GM21576 (cell line): ENCODE measurements at regions not wholly inside any gene's neighbourhood (a gene's known extent, or its start where the extent isn't known, plus 50 kb on each side); places are given as distances from the start of the nearest gene placed in this dataset.

Experiments
- ATAC-seq: cut with Tn5 transposase; IDR thresholded peaks from one replicate; pipeline ENCODE4 v1.9.1; 2021; ENCODE audit warnings: mild to moderate bottlenecking, moderate library complexity; ENCODE audit not compliant: unreplicated experiment

- no peak for ATAC-seq
Measured at GRCh38 chr18:61057443-61057842, 275.8 kb upstream of the CDH20 start.

- no peak for ATAC-seq
Measured at GRCh38 chr18:61062258-61062657, 271.0 kb upstream of the CDH20 start.

DNA sequence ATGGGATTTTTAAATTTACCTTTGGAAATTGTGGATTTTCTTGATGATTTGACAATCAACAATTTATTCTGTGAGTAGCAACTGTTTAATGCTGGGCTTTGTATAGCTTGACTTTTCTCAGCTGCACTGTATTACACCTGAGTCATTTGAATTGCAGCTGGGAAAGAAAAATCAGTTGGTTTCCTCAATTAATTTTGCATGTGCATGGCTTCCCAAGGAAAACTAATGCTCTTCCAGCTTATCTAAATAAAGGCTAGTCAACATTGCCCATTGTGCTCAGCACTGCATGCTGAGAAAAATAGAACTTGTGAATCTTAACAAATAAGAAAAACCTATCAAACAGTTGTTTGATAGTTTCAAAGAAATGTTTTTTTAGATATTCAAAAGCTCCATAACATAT, 268.3 kb upstream of the CDH20 start:
- ATAC-seq: no peak

DNA sequence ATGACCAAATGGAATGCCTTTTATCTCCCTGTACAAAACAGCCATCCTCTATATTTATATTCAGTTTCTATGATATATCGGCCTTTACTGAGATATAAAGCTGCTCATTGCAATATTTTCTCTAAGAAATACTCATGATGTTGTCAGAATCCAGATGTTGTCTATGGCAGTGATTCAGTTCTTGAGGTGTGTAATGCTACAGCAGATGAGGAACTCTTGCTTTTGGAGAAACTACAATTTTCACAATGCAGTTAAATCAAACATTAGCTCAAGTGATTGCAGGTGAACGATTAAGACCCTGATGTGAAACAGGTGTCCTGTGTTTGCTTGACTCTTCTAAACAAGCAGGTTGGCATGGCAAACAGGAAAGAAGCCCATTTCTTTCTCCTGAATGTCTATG, 256.2 kb upstream of the CDH20 start:
- ATAC-seq: no peak

GRCh38 chr18:61079714-61080113, 253.5 kb upstream of the CDH20 start:
- no peak for ATAC-seq

- no peak for ATAC-seq
Measured at GRCh38 chr18:61080954-61081528, 252.2 kb upstream of the CDH20 start.

DNA sequence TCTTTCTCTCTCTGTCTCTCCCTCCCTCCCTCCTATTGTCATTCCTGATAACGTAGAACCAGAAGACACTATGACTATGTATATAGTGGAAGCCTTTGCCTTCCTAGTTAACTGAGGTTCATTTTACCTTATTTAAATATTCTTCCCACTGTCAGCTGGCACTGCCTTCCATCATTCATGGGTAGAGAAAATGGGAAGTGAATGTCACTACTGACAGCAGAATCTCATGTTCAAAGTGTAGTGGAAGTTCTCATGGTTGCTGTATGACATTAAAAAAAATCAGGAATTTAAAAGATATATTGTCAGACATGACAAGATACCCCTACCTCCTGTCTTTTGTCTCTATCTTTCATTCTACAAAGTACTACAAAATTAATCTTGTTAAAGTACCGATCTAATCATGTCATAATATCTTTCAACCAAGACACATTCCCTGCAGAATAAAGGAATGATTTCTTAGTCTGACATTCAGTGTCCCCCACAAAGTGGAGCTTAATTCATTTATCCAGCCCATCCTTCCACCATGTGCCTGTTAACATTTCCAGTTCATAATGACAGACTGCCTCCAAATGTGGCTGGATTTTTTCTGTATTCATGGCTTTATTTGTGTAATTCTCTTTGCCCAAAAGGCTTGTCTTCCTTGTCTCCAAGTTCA, 250.1 kb upstream of the CDH20 start:
- no peak for ATAC-seq

GRCh38 chr18:61085036-61085435, 248.2 kb upstream of the CDH20 start:
- no peak for ATAC-seq

GRCh38 chr18:61085761-61086160, 247.5 kb upstream of the CDH20 start:
- ATAC-seq: no peak

- no peak for ATAC-seq
Measured at GRCh38 chr18:61086657-61087056, 246.6 kb upstream of the CDH20 start.

DNA sequence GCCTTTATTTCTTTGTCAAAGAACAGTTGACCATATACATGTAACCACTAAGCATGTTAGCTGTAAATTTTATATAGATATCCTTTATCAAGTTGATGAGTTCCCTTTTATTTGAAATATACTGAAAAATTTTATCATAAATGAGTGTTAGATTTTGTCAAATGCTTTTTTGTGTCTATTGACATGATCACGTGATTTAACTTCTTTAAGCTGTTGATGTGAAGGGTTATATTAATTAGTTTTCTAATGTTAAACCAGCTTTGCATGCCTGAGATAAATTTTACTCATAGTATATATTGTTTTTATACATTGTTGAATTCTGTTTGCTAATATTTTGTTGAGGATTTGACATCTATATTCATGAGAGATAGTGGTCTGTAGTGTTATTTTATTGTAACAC, 241.9 kb upstream of the CDH20 start:
- ATAC-seq: no peak

DNA sequence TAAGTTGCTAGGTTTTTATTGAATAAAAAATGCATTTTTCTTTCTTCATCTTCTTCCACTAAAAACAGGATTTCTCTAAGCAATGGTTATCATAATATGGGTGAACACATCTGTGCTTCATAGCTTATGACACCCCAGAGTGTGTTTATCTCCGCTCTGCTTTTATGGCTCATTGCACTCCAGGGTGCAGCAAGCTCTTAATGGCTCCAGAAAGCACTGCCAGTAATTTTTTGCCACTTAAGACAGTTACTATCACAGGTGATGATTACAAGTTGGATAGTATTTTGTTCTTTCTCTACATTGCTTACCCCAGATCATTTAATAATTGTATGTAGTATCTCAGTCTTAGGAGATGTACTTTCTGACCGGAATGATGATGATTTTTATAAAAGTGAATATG, 239.3 kb upstream of the CDH20 start:
- ATAC-seq: no peak

GRCh38 chr18:61096226-61096625, 237.0 kb upstream of the CDH20 start:
- ATAC-seq: no peak

DNA sequence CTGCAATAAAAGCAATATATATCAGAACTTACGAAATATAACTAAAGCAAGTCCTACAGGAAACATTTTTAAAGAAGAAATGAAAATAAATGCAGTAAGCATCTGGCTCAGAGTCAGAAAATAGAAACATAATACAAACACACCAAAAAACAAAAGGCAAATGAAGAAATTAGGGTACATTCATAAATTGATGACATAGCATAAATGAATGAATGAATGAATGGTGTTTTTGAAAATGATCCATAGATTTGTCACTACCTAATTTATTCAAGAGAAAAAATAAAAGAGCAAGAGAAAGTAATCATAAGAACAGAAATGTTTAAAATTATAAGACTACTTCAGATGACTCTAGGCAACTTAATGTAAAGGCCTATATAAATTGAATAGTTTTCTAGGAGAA, 226.1 kb upstream of the CDH20 start:
- ATAC-seq: no peak

- ATAC-seq: no peak
Measured at GRCh38 chr18:61108706-61109105, 224.5 kb upstream of the CDH20 start.

- ATAC-seq: no peak
Measured at GRCh38 chr18:61123309-61123708, 209.9 kb upstream of the CDH20 start.

GRCh38 chr18:61127714-61128467, 205.3 kb upstream of the CDH20 start:
- ATAC-seq: no peak

GRCh38 chr18:61129001-61129400, 204.2 kb upstream of the CDH20 start:
- no peak for ATAC-seq

GRCh38 chr18:61132031-61132430, 201.2 kb upstream of the CDH20 start:
- ATAC-seq: no peak

- no peak for ATAC-seq
Measured at GRCh38 chr18:61133783-61134182, 199.4 kb upstream of the CDH20 start.

- ATAC-seq: no peak
Measured at GRCh38 chr18:61136711-61137251, 196.4 kb upstream of the CDH20 start.

DNA sequence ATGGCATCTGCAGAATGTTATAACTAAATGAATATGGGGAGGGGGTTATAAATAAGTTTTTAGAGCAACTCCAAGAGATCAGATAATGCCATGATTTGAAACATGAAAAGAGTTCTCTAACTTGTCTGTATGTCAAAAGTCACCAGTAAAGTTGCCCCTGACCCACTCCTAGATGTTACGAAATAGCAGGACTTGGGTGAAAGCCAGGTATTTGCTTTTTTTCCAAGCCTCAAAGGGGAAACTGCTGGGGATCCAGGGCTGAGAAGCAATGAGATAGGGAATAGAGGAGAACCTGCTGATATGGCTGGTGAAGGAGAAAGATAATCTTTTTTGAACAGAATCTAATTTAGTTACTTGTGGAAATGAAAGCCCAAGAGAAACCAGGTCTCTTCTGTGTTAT, 191.5 kb upstream of the CDH20 start:
- no peak for ATAC-seq
